Aorta (tissue), 5 donors: ENCODE measurements at regions not wholly inside any gene's neighbourhood (a gene's known extent, or its start where the extent isn't known, plus 50 kb on each side); places are given as distances from the start of the nearest gene placed in this dataset.

Source experiments
- ATAC-seq: fragments of 200-7000 bp; cut with Tn5 transposase; one replicate; pipeline ENCODE4 v1.9.1; 2022; ENCODE audit warnings: moderate library complexity; ENCODE audit not compliant: low FRiP score
- DNase-seq, 2 donors: peaks; one replicate each; pipeline ENCODE4 v3.0.0-alpha.2; 2020
- H3K27ac ChIP-seq, 2 donors: one replicate each; pipeline ENCODE4 v1.5.1; 2013; ENCODE audit warnings: low read length in 2 of 2, mild to moderate bottlenecking in 2 of 2, moderate library complexity in 2 of 2, control low read depth in 1 of 2, inconsistent platforms in 1 of 2, low read depth in 1 of 2
- H3K27me3 ChIP-seq, 2 donors: one replicate each; pipeline ENCODE4 v1.6.1; 2013; ENCODE audit warnings: control low read depth in 1 of 2, low read length in 1 of 2, mild to moderate bottlenecking in 1 of 2, moderate library complexity in 1 of 2; ENCODE audit not compliant: insufficient read depth in 2 of 2, control insufficient read depth in 1 of 2
- H3K36me3 ChIP-seq, 2 donors: one replicate each; pipeline ENCODE4 v1.6.1; 2013; ENCODE audit warnings: control low read depth in 1 of 2, low read length in 1 of 2, mild to moderate bottlenecking in 1 of 2; ENCODE audit not compliant: insufficient read depth in 2 of 2, control insufficient read depth in 1 of 2
- H3K4me1 ChIP-seq, 2 donors: one replicate each; pipeline ENCODE4 v1.6.1; 2013; ENCODE audit warnings: low read length in 2 of 2, control low read depth in 1 of 2, mild to moderate bottlenecking in 1 of 2, moderate library complexity in 1 of 2; ENCODE audit not compliant: insufficient read depth in 2 of 2, control insufficient read depth in 1 of 2
- H3K4me3 ChIP-seq, 2 donors: one replicate each; pipeline ENCODE4 v1.5.1; 2013; ENCODE audit warnings: low read length in 2 of 2, control low read depth in 1 of 2, mild to moderate bottlenecking in 1 of 2
- H3K9me3 ChIP-seq: one replicate; pipeline ENCODE4 v1.6.1; 2013; ENCODE audit warnings: mild to moderate bottlenecking, low read length; ENCODE audit not compliant: control insufficient read depth
- WGBS, 2 donors: extraction: QIAGEN DNeasy Blood & Tissue Kit; methylation state at CpG; one replicate each; pipeline ENCODE4 v1.1.7; 2013; 5-methylcytosine and 5-hydroxymethylcytosine counted together
- intact Hi-C, 2 donors: fragments of 100-400 bp; cut with DNase I; formaldehyde crosslinking; loops; one replicate each; pipeline versions ENCODE4 v1.14.2 to v1.15.0; 2022
- donor health status: healthy with polysubstance abuse.
- donor health status: Bipolar disorder and iron deficiency.
- donor health status: DM: no; HTN: no; CAD: no.
- donor health status: DM: no; HTN: no; CAD: no.
- donor health status: DM: yes; HTN: yes; CAD: no.

DNA sequence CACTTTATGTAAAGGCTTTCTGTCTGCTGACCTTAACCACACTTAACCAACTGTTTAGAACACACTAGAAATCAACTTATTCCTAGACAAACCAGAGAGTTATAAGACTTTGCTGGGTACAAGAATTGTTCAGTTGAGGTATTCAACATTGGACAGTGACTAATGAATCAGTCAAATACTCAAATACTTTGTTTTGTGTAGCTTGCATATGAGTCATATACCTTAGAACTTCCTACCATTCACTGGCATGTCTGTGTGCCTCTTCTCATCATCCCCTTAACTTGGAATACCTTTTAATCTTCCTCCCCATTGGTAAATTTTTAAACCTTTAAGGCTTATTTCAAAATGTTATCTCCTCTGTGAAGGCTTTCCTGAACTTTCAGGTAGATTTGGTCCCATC, 708.8 kb upstream of the GRIA3 start:
- H3K4me1 ChIP-seq: no peaks in the 10 kb centered on the region
- H3K27me3 ChIP-seq: no peaks in the 10 kb centered on the region
- H3K27ac ChIP-seq: no peak overlapping the region
- intact Hi-C loops: no loop called here
- H3K36me3 ChIP-seq: no peaks in the 10 kb centered on the region
- no peaks in the 10 kb centered on the region for H3K9me3 ChIP-seq
- ATAC-seq (no peak), DNase-seq (no peak)
- no peak overlapping the region for H3K4me3 ChIP-seq

- Histone ChIP-seq H3K27ac (no peak overlapping the region), H3K36me3 (no peaks in the 10 kb centered on the region), H3K27me3 (no peaks in the 10 kb centered on the region), H3K9me3 (no peaks in the 10 kb centered on the region), H3K4me3 (no peak overlapping the region), H3K4me1 (no peaks in the 10 kb centered on the region)
- intact Hi-C loops: no loop called here
- DNase-seq: no peak
- 63 to 86% methylated on average over 2 of the region's 2 CpGs for WGBS, 2 donors
- ATAC-seq: no peak
Measured at GRCh38 chrX:122500556-122500955, 683.5 kb upstream of the GRIA3 start.

- 65 to 83% methylated on average over 3 of the region's 3 CpGs for WGBS, 2 donors
- H3K9me3 ChIP-seq: no peaks in the 10 kb centered on the region
Measured at GRCh38 chrX:122501652-122502051, 682.4 kb upstream of the GRIA3 start.

DNA sequence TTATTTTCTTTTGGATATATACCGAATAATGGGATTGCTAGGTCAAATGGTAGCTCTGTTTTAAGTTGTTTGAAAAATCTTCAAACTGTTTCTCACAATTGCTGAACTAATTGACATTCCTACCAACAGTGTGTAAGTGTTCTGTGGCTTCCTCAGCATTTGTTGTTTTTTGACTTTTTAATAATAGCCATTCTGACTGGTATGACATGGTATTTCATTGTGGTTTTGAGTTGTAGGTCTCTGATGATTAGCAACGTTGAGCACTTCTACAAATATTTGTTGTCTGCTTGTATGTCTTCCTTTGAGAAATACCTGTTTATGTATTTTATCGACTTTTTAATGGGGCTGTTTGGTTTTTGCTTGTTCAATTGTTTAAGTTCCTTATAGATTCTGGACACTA, 680.1 kb upstream of the GRIA3 start:
- WGBS, 2 donors: 60 to 85% methylated on average over 3 of the region's 3 CpGs
- DNase-seq (no peak), ATAC-seq (no peak)
- H3K4me1 ChIP-seq: no peaks in the 10 kb centered on the region
- intact Hi-C loops: no loop called here
- no peaks in the 10 kb centered on the region for H3K36me3 ChIP-seq
- H3K4me3 ChIP-seq: no peak overlapping the region
- H3K27me3 ChIP-seq: no peaks in the 10 kb centered on the region
- H3K9me3 ChIP-seq: no peaks in the 10 kb centered on the region
- no peak overlapping the region for H3K27ac ChIP-seq

More at GRCh38 chrX:122501652-122502051, 682.4 kb upstream of the GRIA3 start:
- DNase-seq: no peak
- ATAC-seq: no peak
- intact Hi-C loops: no loop called here
- no peak overlapping the region for H3K4me3 ChIP-seq
- no peaks in the 10 kb centered on the region for H3K36me3 ChIP-seq
- H3K27ac ChIP-seq: no peak overlapping the region
- H3K4me1 ChIP-seq: no peaks in the 10 kb centered on the region
- no peaks in the 10 kb centered on the region for H3K27me3 ChIP-seq

GRCh38 chrX:122512561-122513072, 671.5 kb upstream of the GRIA3 start:
- Histone ChIP-seq H3K9me3 (no peaks in the 10 kb centered on the region), H3K4me1 (no peaks in the 10 kb centered on the region), H3K36me3 (no peaks in the 10 kb centered on the region), H3K4me3 (no peak overlapping the region), H3K27ac (no peak overlapping the region), H3K27me3 (no peaks in the 10 kb centered on the region)
- intact Hi-C loops: no loop called here
- DNase-seq (no peak), ATAC-seq (no peak)
- WGBS, 2 donors: 93 to 96% methylated on average over 3 of the region's 3 CpGs

GRCh38 chrX:122517786-122518185, 666.3 kb upstream of the GRIA3 start:
- H3K27me3 ChIP-seq: no peaks in the 10 kb centered on the region
- intact Hi-C loops: no loop called here

DNA sequence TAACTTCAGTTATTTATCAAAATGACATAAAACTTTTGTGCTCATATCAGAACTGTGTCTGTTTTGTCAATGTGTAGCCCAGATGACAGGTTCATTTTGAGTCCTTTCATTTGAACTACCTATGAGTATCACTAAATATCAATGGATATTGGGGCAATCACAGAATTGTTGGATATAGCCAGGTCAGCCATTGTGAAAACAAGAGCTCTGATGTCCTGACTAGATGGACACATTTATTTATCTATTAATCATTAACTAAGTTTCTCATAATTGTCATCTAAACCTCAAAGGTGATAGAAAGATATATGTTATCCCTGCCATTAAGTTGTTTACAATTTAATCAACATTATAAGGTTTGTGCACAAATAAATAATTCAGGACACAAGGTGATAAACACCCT, 638.3 kb upstream of the GRIA3 start:
- intact Hi-C loops: no loop called here

More at GRCh38 chrX:122517786-122518185, 666.3 kb upstream of the GRIA3 start:
- no peaks in the 10 kb centered on the region for H3K36me3 ChIP-seq
- H3K27ac ChIP-seq: no peak overlapping the region
- no peaks in the 10 kb centered on the region for H3K9me3 ChIP-seq
- no peak overlapping the region for H3K4me3 ChIP-seq
- DNase-seq (no peak), ATAC-seq (no peak)
- H3K4me1 ChIP-seq: no peaks in the 10 kb centered on the region

GRCh38 chrX:122546269-122546668, 637.8 kb upstream of the GRIA3 start:
- Histone ChIP-seq H3K4me3 (no peak overlapping the region), H3K36me3 (no peaks in the 10 kb centered on the region), H3K4me1 (no peaks in the 10 kb centered on the region), H3K9me3 (no peaks in the 10 kb centered on the region), H3K27ac (no peak overlapping the region), H3K27me3 (no peaks in the 10 kb centered on the region)
- intact Hi-C loops: no loop called here
- WGBS, 2 donors: 67 to 72% methylated on average over 1 of the region's 1 CpG
- ATAC-seq: no peak
- DNase-seq: no peak

More for the DNA sequence above, 638.3 kb upstream of the GRIA3 start:
- no peak overlapping the region for H3K27ac ChIP-seq
- H3K36me3 ChIP-seq: no peaks in the 10 kb centered on the region
- H3K27me3 ChIP-seq: no peaks in the 10 kb centered on the region
- no peak for DNase-seq
- ATAC-seq: no peak
- no peak overlapping the region for H3K4me3 ChIP-seq
- no peaks in the 10 kb centered on the region for H3K9me3 ChIP-seq
- no peaks in the 10 kb centered on the region for H3K4me1 ChIP-seq

DNA sequence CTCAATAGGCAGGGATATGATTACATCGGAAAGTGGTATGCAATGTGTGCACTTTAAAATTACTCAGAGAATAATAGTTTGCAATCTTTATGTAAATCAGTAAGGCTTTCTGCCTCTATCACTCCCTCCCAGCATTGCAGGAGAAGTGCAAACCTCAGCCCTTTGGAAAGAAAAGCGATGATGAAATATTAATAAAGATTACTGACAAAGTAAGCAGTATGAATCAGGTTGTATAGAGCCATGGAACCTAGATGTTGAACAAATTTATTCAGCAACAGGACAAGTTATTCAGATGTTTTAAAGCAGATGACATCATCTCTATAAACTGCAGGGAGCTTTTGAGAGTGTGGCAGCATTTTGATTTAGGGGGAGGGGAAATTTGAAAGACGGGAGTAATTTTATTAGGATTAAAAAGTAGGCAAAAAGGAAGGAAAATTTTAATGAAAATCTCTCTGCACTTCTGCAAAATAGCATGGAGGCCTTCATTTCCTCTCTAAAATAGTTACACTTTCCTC, 631.7 kb upstream of the GRIA3 start:
- ATAC-seq (no peak), DNase-seq (no peak)
- Histone ChIP-seq H3K9me3 (no peaks in the 10 kb centered on the region), H3K27ac (no peak overlapping the region), H3K27me3 (no peaks in the 10 kb centered on the region), H3K36me3 (no peaks in the 10 kb centered on the region), H3K4me3 (no peak overlapping the region), H3K4me1 (no peaks in the 10 kb centered on the region)
- intact Hi-C loops: no loop called here
- WGBS, 2 donors: 27 to 41% methylated on average over 3 of the region's 3 CpGs
